ENCODE measurements at regions not wholly inside any gene's neighbourhood (a gene's known extent, or its start where the extent isn't known, plus 50 kb on each side); places are given as distances from the start of the nearest gene placed in this dataset.
"Not testable (repeated sequence)": the region's sequence is repeated elsewhere in the genome, so short reads cannot be mapped to it uniquely, and the experiment has no call there.

GRCh38 chr1:30551603-30552002 is 171.8 kb downstream of the MATN1 start:
- DNase-seq (ENCODE audit: extremely low spot score): no peak
- 53% methylated on average over 6 of the region's 8 CpGs for WGBS
- Histone ChIP-seq H3K4me1 (no peaks in the 10 kb centered on the region), H3K36me3 (no peaks in the 10 kb centered on the region), H3K4me3 (no peak overlapping the region), H3K27ac (replicated peaks in 1 of 4) (no peak overlapping the region), H3K27me3 (peaks cover 0 to 29% (median 0%) of the 10 kb centered on the region in 4 donors), H3K9me3 (peaks cover 0 to 1% (median 0%) of the 10 kb centered on the region in 4 donors)
- TF ChIP-seq POLR2A (IDR thresholded peaks at IDR 0.05; ENCODE audit: low read depth): no peak
- no peak for TF ChIP-seq EP300 (IDR thresholded peaks at IDR 0.05)
- TF ChIP-seq POLR2AphosphoS5 (IDR thresholded peaks at IDR 0.05): no peak
- no peak for TF ChIP-seq CTCF (IDR thresholded peaks at IDR 0.05)
- intact Hi-C loops (cut with DNase I): no loop called here

- no peak for TF ChIP-seq POLR2AphosphoS5 (IDR thresholded peaks at IDR 0.05)
- TF ChIP-seq POLR2A (IDR thresholded peaks at IDR 0.05; ENCODE audit: low read depth): no peak
- no peak for TF ChIP-seq CTCF (IDR thresholded peaks at IDR 0.05)
- TF ChIP-seq EP300 (IDR thresholded peaks at IDR 0.05): no peak
- Histone ChIP-seq H3K36me3 (no peaks in the 10 kb centered on the region), H3K9me3 (no peaks in the 10 kb centered on the region), H3K27me3 (peaks cover 0 to 22% (median 0%) of the 10 kb centered on the region in 4 donors), H3K27ac (replicated peaks in 1 of 4) (no peak overlapping the region), H3K4me1 (no peaks in the 10 kb centered on the region), H3K4me3 (no peak overlapping the region)
- intact Hi-C loops (cut with DNase I): no loop called here
- WGBS: 92% methylated on average over 8 of the region's 11 CpGs
- DNase-seq (ENCODE audit: extremely low spot score): peak; percentile 55
These were observed 172.8 kb downstream of the MATN1 start for GRCh38 chr1:30550365-30551220.

- H3K4me1 ChIP-seq; H3K27ac ChIP-seq (replicated peaks in 1 of 4); DNase-seq (ENCODE audit: extremely low spot score); H3K4me3 ChIP-seq; H3K36me3 ChIP-seq; intact Hi-C loops (cut with DNase I); H3K9me3 ChIP-seq: not testable (repeated sequence)
- 100% methylated on average over 1 of the region's 1 CpG for WGBS
- peaks cover 0 to 17% (median 0%) of the 10 kb centered on the region in 4 donors for H3K27me3 ChIP-seq
These were observed 173.5 kb downstream of the MATN1 start for GRCh38 chr1:30549872-30550271.

- H3K4me1 ChIP-seq: no peaks in the 10 kb centered on the region
- no peak overlapping the region for H3K27ac ChIP-seq (replicated peaks in 1 of 4)
- H3K9me3 ChIP-seq: no peaks in the 10 kb centered on the region
- TF ChIP-seq POLR2A (IDR thresholded peaks at IDR 0.05; ENCODE audit: low read depth): no peak
- TF ChIP-seq POLR2AphosphoS5 (IDR thresholded peaks at IDR 0.05): no peak
- no peak for TF ChIP-seq EP300 (IDR thresholded peaks at IDR 0.05)
- no peak for TF ChIP-seq CTCF (IDR thresholded peaks at IDR 0.05)
- peaks cover 0 to 13% (median 0%) of the 10 kb centered on the region in 4 donors for H3K27me3 ChIP-seq
- 84% methylated on average over 2 of the region's 2 CpGs for WGBS
- no peak overlapping the region for H3K4me3 ChIP-seq
- DNase-seq (ENCODE audit: extremely low spot score): no peak
- intact Hi-C loops (cut with DNase I): no loop called here
- H3K36me3 ChIP-seq: no peaks in the 10 kb centered on the region
These were observed 175.1 kb downstream of the MATN1 start for GRCh38 chr1:30548294-30548693.

- intact Hi-C loops (cut with DNase I); H3K27ac ChIP-seq (replicated peaks in 1 of 4); DNase-seq (ENCODE audit: extremely low spot score); H3K4me1 ChIP-seq; H3K36me3 ChIP-seq; H3K4me3 ChIP-seq; H3K9me3 ChIP-seq: not testable (repeated sequence)
- H3K27me3 ChIP-seq: peaks cover 0 to 13% (median 0%) of the 10 kb centered on the region in 4 donors
- 66% methylated on average over 2 of the region's 2 CpGs for WGBS
These were observed 176.1 kb downstream of the MATN1 start for GRCh38 chr1:30547326-30547725.

Measured in esophagus muscularis mucosa (tissue), 4 donors.